A549 (cell line): ENCODE measurements at regions not wholly inside any gene's neighbourhood (a gene's known extent, or its start where the extent isn't known, plus 50 kb on each side); places are given as distances from the start of the nearest gene placed in this dataset.

Source experiments
- BHLHE40 ChIP-seq: IDR thresholded peaks from 2 replicates; pipeline ENCODE4 v1.6.1; 2012; ENCODE audit warnings: low read depth, low read length, inconsistent platforms
- JUN ChIP-seq, 2 experiments: fragments of >200 bp; sonication (Bioruptor Twin); formaldehyde crosslinking; IDR thresholded peaks; 2 replicates in 1 of 2; 3 replicates in 1 of 2; pipeline ENCODE4 v1.6.1; 2016 to 2017
- MAZ ChIP-seq: fragments of 150-350 bp; IDR thresholded peaks from 2 replicates; pipeline ENCODE4 v1.6.1; 2014; ENCODE audit warnings: antibody characterized with exemption, low read depth, low read length, borderline replicate concordance
- RAD21 ChIP-seq, 2 experiments: fragments of >200 bp in 1 of 2; sonication (Bioruptor Twin) in 1 of 2; formaldehyde crosslinking in 1 of 2; IDR thresholded peaks in 1 of 2; conservative IDR thresholded peaks in 1 of 2; 2 replicates in 1 of 2; 3 replicates in 1 of 2; pipeline ENCODE4 v1.6.1; 2012 to 2018; ENCODE audit warnings: inconsistent platforms in 1 of 2
- RFX5 ChIP-seq: fragments of 450-650 bp; IDR thresholded peaks from 2 replicates; pipeline ENCODE4 v1.7.1; 2014; ENCODE audit warnings: antibody characterized with exemption, mild to moderate bottlenecking, moderate library complexity
- SMC3 ChIP-seq: fragments of >200 bp; sonication (Bioruptor Twin); formaldehyde crosslinking; IDR thresholded peaks from 3 replicates; pipeline ENCODE4 v1.6.1; 2018; ENCODE audit warnings: inconsistent platforms
- ZNF302 ChIP-seq: fragments of 250-450 bp; sonication (Bioruptor Pico); IDR thresholded peaks from 2 replicates; pipeline ENCODE4 v1.9.0; 2021; ENCODE audit warnings: inconsistent platforms, mild to moderate bottlenecking, moderate library complexity
- ZSCAN20 ChIP-seq: fragments of 250-450 bp; sonication (Bioruptor Pico); IDR thresholded peaks from 2 replicates; pipeline ENCODE4 v1.8.0; 2022; ENCODE audit warnings: mild to moderate bottlenecking, moderate library complexity
- TF ChIP-seq, protein P1 (sequence below): fragments of 200-600 bp; sonication (generic); IDR thresholded peaks from 2 replicates; pipeline ENCODE4 v1.6.1; 2016; ENCODE audit warnings: antibody characterized with exemption, mild to moderate bottlenecking, moderate library complexity
- TF ChIP-seq, protein P2 (sequence below): fragments of >200 bp; sonication (Bioruptor Twin); formaldehyde crosslinking; IDR thresholded peaks from 3 replicates; pipeline ENCODE4 v1.5.1; 2016
- TF ChIP-seq, protein P3 (sequence below): fragments of 450-650 bp; IDR thresholded peaks from 2 replicates; pipeline ENCODE4 v1.6.1; 2014; ENCODE audit warnings: antibody characterized with exemption

- TF ChIP-seq, protein P1, sequence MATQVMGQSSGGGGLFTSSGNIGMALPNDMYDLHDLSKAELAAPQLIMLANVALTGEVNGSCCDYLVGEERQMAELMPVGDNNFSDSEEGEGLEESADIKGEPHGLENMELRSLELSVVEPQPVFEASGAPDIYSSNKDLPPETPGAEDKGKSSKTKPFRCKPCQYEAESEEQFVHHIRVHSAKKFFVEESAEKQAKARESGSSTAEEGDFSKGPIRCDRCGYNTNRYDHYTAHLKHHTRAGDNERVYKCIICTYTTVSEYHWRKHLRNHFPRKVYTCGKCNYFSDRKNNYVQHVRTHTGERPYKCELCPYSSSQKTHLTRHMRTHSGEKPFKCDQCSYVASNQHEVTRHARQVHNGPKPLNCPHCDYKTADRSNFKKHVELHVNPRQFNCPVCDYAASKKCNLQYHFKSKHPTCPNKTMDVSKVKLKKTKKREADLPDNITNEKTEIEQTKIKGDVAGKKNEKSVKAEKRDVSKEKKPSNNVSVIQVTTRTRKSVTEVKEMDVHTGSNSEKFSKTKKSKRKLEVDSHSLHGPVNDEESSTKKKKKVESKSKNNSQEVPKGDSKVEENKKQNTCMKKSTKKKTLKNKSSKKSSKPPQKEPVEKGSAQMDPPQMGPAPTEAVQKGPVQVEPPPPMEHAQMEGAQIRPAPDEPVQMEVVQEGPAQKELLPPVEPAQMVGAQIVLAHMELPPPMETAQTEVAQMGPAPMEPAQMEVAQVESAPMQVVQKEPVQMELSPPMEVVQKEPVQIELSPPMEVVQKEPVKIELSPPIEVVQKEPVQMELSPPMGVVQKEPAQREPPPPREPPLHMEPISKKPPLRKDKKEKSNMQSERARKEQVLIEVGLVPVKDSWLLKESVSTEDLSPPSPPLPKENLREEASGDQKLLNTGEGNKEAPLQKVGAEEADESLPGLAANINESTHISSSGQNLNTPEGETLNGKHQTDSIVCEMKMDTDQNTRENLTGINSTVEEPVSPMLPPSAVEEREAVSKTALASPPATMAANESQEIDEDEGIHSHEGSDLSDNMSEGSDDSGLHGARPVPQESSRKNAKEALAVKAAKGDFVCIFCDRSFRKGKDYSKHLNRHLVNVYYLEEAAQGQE: no peak
- TF ChIP-seq RAD21 (conservative IDR thresholded peaks at IDR 0.05 in 1 of 2, IDR thresholded peaks at IDR 0.05 in 1 of 2) (no peak), ZNF302 (CRISPR knock-in tag) (no peak), MAZ (no peak), SMC3 (no peak), ZSCAN20 (no peak), RFX5 (no peak), BHLHE40 (no peak), JUN (IDR thresholded peaks at IDR 0.05) (no peak)
- TF ChIP-seq, protein P2, sequence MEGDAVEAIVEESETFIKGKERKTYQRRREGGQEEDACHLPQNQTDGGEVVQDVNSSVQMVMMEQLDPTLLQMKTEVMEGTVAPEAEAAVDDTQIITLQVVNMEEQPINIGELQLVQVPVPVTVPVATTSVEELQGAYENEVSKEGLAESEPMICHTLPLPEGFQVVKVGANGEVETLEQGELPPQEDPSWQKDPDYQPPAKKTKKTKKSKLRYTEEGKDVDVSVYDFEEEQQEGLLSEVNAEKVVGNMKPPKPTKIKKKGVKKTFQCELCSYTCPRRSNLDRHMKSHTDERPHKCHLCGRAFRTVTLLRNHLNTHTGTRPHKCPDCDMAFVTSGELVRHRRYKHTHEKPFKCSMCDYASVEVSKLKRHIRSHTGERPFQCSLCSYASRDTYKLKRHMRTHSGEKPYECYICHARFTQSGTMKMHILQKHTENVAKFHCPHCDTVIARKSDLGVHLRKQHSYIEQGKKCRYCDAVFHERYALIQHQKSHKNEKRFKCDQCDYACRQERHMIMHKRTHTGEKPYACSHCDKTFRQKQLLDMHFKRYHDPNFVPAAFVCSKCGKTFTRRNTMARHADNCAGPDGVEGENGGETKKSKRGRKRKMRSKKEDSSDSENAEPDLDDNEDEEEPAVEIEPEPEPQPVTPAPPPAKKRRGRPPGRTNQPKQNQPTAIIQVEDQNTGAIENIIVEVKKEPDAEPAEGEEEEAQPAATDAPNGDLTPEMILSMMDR: no peak
- TF ChIP-seq, protein P3, sequence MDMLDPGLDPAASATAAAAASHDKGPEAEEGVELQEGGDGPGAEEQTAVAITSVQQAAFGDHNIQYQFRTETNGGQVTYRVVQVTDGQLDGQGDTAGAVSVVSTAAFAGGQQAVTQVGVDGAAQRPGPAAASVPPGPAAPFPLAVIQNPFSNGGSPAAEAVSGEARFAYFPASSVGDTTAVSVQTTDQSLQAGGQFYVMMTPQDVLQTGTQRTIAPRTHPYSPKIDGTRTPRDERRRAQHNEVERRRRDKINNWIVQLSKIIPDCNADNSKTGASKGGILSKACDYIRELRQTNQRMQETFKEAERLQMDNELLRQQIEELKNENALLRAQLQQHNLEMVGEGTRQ: no peak
These were observed 307.0 kb upstream of the CPEB2 start for GRCh38 chr4:14695095-14695845.
